NCI-H2196 (cell line): ENCODE measurements at regions not wholly inside any gene's neighbourhood (a gene's known extent, or its start where the extent isn't known, plus 50 kb on each side); places are given as distances from the start of the nearest gene placed in this dataset.

Source experiments
- DNase-seq: peaks from one replicate; lab custom pipeline; 2025; ENCODE audit not compliant: unreplicated experiment; lab: John Stamatoyannopoulos, UW

- DNase-seq: no peak
Observed at GRCh38 chr5:53361708-53362107, 118.7 kb upstream of the FST start.

- DNase-seq: no peak
Observed at GRCh38 chr5:53362521-53362941, 117.9 kb upstream of the FST start.

- no peak for DNase-seq
Observed at GRCh38 chr5:53364061-53364460, 116.4 kb upstream of the FST start.

GRCh38 chr5:53366245-53366644, 114.2 kb upstream of the FST start:
- DNase-seq: no peak

- DNase-seq: no peak
Observed at GRCh38 chr5:53367727-53368126, 112.7 kb upstream of the FST start.

- DNase-seq: no peak
Observed at GRCh38 chr5:53368516-53368915, 111.9 kb upstream of the FST start.

- no peak for DNase-seq
Observed at GRCh38 chr5:53368966-53369605, 111.3 kb upstream of the FST start.

- no peak for DNase-seq
Observed at GRCh38 chr5:53369681-53370080, 110.7 kb upstream of the FST start.

GRCh38 chr5:53373451-53374158, 106.8 kb upstream of the FST start:
- no peak for DNase-seq

- no peak for DNase-seq
Observed at GRCh38 chr5:53376853-53377252, 103.6 kb upstream of the FST start.

- no peak for DNase-seq
Observed at GRCh38 chr5:53378190-53378589, 102.2 kb upstream of the FST start.

- DNase-seq: no peak
Observed at GRCh38 chr5:53378590-53379247, 101.7 kb upstream of the FST start.

GRCh38 chr5:53386341-53386740, 94.1 kb upstream of the FST start:
- no peak for DNase-seq

- DNase-seq: no peak
Observed at GRCh38 chr5:53389093-53389492, 91.3 kb upstream of the FST start.

GRCh38 chr5:53392073-53392472, 88.4 kb upstream of the FST start:
- DNase-seq: no peak

- no peak for DNase-seq
Observed at GRCh38 chr5:53394808-53395207, 85.6 kb upstream of the FST start.

- no peak for DNase-seq
Observed at GRCh38 chr5:53397141-53397757, 83.2 kb upstream of the FST start.

GRCh38 chr5:53397845-53398244, 82.6 kb upstream of the FST start:
- no peak for DNase-seq

GRCh38 chr5:53399926-53400697, 80.3 kb upstream of the FST start:
- no peak for DNase-seq

- DNase-seq: no peak
Observed at GRCh38 chr5:53403291-53403690, 77.1 kb upstream of the FST start.

GRCh38 chr5:53403758-53404157, 76.7 kb upstream of the FST start:
- no peak for DNase-seq
